GDM1 (cell line): ENCODE measurements at regions not wholly inside any gene's neighbourhood (a gene's known extent, or its start where the extent isn't known, plus 50 kb on each side); places are given as distances from the start of the nearest gene placed in this dataset.

Experiments
- DNase-seq: peaks from one replicate; lab custom pipeline; 2025; lab: John Stamatoyannopoulos, UW

DNA sequence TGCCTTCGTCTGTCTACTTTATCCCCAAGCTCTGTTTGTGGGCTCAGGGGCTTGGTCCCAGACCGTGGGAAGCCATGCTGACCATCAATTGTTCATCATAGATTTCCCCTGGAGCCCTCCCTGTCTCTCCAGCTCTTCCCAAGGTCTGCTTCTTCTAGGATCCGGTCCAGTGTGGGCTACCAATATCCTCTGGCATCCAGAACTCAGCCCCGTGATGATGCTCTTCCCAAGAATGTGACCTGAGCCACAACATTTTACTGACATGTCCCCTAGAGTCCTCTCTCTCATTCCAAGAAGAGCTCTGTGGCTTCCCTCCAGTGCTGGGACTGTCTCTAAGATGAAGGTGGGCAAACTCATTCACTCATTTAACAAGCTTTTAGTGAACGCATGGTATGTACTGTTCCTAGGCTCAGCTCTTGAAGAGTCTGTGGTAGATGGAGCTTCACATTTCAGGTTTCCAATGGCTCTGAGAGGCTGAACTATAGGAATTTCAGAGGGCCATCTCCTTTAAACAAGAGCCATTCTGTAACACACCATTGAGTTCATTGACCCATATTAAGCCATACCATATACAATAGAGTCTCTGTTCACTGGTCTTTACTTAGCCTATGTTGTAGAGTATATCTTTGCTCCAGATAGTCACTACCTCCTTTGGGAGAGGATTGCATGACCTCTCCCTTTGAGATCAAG lies 142.0 kb upstream of the APCDD1 start:
- DNase-seq: no peak

GRCh38 chr18:10313016-10313342 lies 141.5 kb upstream of the APCDD1 start:
- DNase-seq: no peak

DNA sequence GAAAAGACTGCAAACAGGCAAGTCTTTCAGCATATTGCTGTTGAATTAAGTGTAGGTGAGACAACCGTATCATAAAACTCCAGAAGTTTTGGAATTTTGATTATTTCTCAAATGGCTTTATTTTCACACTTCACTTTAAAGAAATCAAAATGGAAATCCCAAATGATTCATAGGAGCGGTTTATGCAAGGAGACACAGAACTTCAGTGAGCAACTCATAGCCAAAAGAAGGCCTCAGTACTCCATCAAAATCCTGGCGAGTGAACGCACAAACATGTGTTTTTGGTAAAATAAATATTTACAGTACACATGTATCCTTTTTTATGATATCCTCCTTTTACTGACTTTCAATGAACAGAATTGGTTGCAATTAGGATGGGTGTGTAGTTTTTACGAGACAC lies 140.4 kb upstream of the APCDD1 start:
- no peak for DNase-seq

- no peak for DNase-seq
Observed at GRCh38 chr18:10315522-10315921, 138.9 kb upstream of the APCDD1 start.

GRCh38 chr18:10316778-10317177 lies 137.7 kb upstream of the APCDD1 start:
- DNase-seq: no peak

DNA sequence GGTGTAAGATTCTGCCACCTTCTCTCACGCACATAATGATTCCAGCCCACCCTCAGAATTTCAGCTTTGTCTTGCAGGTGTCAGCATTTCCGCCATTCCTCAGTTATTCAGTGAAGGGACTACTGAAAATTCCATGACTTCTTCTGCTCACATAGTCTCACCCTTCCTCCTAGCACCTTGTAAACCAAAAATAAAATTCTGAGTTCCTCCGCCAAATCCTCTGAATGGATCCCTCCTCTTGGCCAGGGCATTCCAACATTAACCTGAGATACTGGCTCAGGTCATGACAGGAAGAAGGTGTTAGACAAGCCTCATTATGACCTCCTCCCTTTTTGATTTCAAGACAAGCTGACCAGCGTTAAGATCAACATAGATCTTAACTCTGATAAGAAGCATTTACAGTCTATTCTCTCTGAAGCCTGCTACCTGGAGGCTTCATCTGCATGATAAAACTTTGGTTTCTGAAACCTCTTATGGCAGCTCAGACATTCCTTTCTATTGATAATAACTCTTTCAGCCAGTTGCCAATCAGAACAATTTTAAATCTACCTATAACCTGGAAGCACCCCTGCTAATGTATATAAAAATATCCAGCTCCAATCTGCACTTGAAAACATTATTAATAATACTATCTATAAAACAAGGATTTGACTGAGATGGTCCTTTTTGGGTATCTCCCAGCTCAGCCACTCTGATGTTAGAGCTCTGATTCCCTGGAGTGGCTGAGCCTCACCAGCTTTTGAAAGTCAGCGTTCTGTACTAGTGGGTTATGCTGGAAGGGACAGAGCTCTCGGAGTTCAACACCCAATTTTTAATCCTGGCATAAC lies 136.4 kb upstream of the APCDD1 start:
- no peak for DNase-seq

GRCh38 chr18:10318691-10318970 lies 135.8 kb upstream of the APCDD1 start:
- no peak for DNase-seq

- no peak for DNase-seq
Observed at GRCh38 chr18:10319026-10319425, 135.4 kb upstream of the APCDD1 start.

DNA sequence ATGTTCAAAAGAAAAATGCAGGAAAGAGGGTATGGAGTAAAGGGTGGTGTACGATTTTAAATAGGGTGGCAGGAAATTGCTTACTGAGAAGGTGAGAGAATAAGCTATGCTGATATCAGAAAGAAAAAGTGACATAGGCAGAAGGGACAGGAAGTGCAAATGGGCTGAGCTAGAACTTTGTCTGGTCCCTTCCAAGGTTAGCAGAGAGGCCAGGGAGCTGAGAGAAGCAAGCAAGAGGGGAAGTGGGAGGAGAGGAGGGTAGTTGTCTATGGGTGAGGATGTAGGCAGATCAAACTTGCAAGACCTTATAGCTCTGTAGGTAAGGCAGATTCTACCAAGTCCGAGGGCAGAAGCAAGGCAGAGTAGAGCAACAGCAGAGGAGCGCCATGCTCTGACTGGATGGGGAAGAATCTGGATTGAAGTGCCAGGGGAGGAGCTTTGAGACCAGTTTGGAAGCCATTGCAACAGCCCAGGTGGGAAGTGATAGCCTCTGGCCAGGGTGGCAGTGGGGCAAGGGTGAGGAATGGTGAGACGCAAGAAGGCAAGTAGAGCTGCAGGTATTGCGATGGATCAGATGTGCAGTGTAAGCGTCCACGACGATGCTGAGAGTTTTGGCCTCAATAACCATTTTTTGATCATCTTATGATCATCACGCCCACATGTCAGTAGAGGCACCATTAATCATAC lies 134.4 kb upstream of the APCDD1 start:
- DNase-seq: no peak

- DNase-seq: no peak
Observed at GRCh38 chr18:10320791-10321190, 133.6 kb upstream of the APCDD1 start.

GRCh38 chr18:10321576-10321975 lies 132.9 kb upstream of the APCDD1 start:
- no peak for DNase-seq

- no peak for DNase-seq
Observed at GRCh38 chr18:10322004-10322403, 132.4 kb upstream of the APCDD1 start.

GRCh38 chr18:10322435-10322834 lies 132.0 kb upstream of the APCDD1 start:
- DNase-seq: no peak

GRCh38 chr18:10329101-10329500 lies 125.3 kb upstream of the APCDD1 start:
- DNase-seq: no peak

DNA sequence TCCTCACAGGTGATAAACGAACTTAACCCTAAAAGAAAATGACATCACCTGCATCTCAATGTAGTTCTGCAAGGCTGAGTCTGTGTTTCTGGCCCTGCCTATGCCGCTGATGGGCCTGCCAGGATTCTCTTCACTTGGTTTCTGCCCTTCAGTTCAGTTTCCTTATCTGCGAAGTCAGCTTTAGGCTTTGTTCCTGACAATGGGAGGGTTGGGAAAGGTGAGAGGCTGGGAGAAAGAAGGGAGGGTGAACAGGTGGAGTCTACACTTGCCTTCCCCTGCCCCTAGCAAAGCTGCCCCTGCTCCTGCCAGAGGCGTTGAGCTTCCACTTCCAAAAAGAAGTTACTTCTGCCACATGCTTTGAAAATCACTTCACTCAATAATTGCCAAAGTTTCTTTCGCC lies 124.0 kb upstream of the APCDD1 start:
- no peak for DNase-seq

DNA sequence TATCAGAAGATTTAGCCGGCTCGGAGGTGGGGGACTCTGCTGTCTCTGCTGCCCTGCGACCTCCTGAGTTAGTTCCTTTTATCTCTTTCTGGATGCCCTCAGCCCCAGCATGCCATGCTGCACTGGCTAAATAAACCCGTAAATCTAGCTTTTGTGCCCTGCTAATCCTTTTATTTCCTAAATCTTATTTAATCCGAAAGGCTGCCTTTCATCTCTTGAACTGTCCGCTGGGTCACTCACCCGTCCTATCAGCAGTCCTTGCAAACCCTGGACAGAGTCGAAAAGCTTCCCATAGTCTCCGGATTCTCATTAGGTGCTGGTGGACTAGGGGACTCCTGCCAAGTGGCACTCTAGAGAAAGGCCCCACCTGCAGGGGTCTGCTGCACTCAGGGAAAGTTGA lies 122.0 kb upstream of the APCDD1 start:
- no peak for DNase-seq

DNA sequence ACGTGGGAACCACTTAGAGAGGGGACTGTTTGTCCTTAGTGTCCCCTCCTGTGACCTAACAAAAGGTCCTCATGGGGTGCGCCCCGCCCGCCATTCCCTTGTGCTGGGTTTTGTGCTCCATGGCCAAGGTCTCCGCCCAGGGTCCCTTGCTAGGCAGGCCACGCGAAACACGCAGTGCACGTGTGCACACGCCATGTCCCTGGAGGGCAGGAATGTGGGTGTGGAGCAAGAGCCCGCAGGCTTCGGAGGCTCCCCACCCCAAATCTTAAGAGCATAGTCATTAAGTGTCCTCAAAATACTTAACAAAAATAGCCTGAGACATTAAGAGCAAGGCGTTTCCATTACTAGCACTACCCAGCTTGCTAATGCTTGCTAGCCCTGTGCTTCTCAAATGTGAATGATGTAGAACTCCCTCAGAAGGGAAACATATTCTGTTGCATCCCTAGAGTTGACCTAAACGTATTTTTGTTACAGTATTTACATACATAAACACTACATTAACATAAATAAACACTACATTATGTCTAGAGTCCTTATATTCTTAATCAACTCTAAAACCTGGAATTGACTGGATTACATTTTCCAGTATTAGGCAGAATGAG lies 117.6 kb upstream of the APCDD1 start:
- DNase-seq: no peak

- DNase-seq: no peak
Observed at GRCh38 chr18:10340821-10341220, 113.6 kb upstream of the APCDD1 start.

DNA sequence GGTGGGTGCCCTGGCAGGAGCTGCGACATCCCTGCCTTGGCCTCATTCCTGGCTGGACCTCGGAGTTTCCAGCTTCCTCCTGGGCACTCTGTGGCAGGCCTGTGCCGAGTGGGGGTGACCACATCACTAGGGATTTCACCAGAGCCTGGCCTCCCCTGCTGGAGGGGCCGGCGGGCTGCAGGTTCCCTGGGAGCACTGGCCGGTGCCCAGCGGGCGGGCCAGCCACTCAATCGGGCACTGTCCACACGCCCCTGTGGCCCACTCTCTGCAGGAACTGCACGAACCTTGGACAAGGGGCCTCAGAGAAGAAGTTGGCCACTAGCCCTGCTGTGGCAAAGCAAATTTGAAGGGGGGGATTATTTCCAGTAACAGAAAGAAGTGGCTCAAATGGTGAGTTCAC lies 110.7 kb upstream of the APCDD1 start:
- DNase-seq: no peak

- no peak for DNase-seq
Observed at GRCh38 chr18:10346749-10347415, 107.6 kb upstream of the APCDD1 start.

GRCh38 chr18:10349561-10349960 lies 104.9 kb upstream of the APCDD1 start:
- DNase-seq: no peak

- DNase-seq: no peak
Observed at GRCh38 chr18:10350661-10351060, 103.8 kb upstream of the APCDD1 start.
